SK-N-SH treated with all-trans-retinoic acid at 6 μM for 48 hours (cell line): ENCODE measurements at regions not wholly inside any gene's neighbourhood (a gene's known extent, or its start where the extent isn't known, plus 50 kb on each side); places are given as distances from the start of the nearest gene placed in this dataset.

ENCODE experiments used
- CSDC2 ChIP-seq: fragments of 250-450 bp; sonication (Bioruptor Pico); IDR thresholded peaks from 2 replicates; pipeline ENCODE4 v1.5.0; 2020; ENCODE audit warnings: mild to moderate bottlenecking, moderate library complexity
- GLIS3 ChIP-seq: fragments of 250-450 bp; sonication (Bioruptor Pico); IDR thresholded peaks from 2 replicates; pipeline ENCODE4 v1.5.0; 2020; ENCODE audit warnings: mild to moderate bottlenecking, moderate library complexity
- ISL1 ChIP-seq: fragments of 250-450 bp; sonication (Bioruptor Pico); IDR thresholded peaks from 2 replicates; pipeline ENCODE4 v2.1.2; 2022; ENCODE audit warnings: mild to moderate bottlenecking, moderate library complexity
- PATZ1 ChIP-seq: fragments of 250-450 bp; sonication (Bioruptor Pico); IDR thresholded peaks from 2 replicates; pipeline ENCODE4 v1.8.0; 2020; ENCODE audit warnings: mild to moderate bottlenecking, moderate library complexity, borderline replicate concordance
- PPARA ChIP-seq: fragments of 250-450 bp; sonication (Bioruptor Pico); IDR thresholded peaks from 2 replicates; pipeline ENCODE4 v1.5.0; 2020; ENCODE audit warnings: mild to moderate bottlenecking, borderline replicate concordance
- RARB ChIP-seq: fragments of 250-450 bp; sonication (Bioruptor Pico); IDR thresholded peaks from 2 replicates; pipeline ENCODE4 v1.8.0; 2021; ENCODE audit warnings: mild to moderate bottlenecking, moderate library complexity
- TOX ChIP-seq: fragments of 250-450 bp; sonication (Bioruptor Pico); IDR thresholded peaks from 2 replicates; pipeline ENCODE4 v1.8.0; 2021; ENCODE audit warnings: mild to moderate bottlenecking, moderate library complexity, borderline replicate concordance
- ZFP3 ChIP-seq: fragments of 250-450 bp; sonication (Bioruptor Pico); IDR thresholded peaks from 2 replicates; pipeline ENCODE4 v1.5.0; 2020; ENCODE audit warnings: mild to moderate bottlenecking, moderate library complexity
- ZFP30 ChIP-seq: fragments of 450-650 bp; formaldehyde crosslinking; IDR thresholded peaks from 2 replicates; pipeline ENCODE4 v1.5.0; 2022; ENCODE audit warnings: mild to moderate bottlenecking, moderate library complexity
- ZNF565 ChIP-seq: fragments of 450-650 bp; formaldehyde crosslinking; conservative IDR thresholded peaks from 2 replicates; pipeline ENCODE4 v1.5.0; 2020; ENCODE audit warnings: low read depth, mild to moderate bottlenecking, moderate library complexity

GRCh38 chr12:29067430-29067829 is 81.6 kb upstream of the FAR2 start:
- TF ChIP-seq ZNF565 (CRISPR knock-in tag) = no peak
- TF ChIP-seq ZFP30 (CRISPR knock-in tag) = no peak
- no peak for TF ChIP-seq GLIS3 (CRISPR knock-in tag)
- TF ChIP-seq PATZ1 (CRISPR knock-in tag) = no peak
- TF ChIP-seq RARB (CRISPR knock-in tag) = no peak
- no peak for TF ChIP-seq PPARA
- TF ChIP-seq CSDC2 = no peak
- TF ChIP-seq ZFP3 (CRISPR knock-in tag) = no peak
- TF ChIP-seq TOX (CRISPR knock-in tag) = no peak
- no peak for TF ChIP-seq ISL1 (CRISPR knock-in tag)
